H1 (cell line): ENCODE measurements at regions not wholly inside any gene's neighbourhood (a gene's known extent, or its start where the extent isn't known, plus 50 kb on each side); places are given as distances from the start of the nearest gene placed in this dataset.

ENCODE experiments used
- CTCF ChIA-PET: fragments of 300-600 bp; sonication (Branson Sonifier 250); formaldehyde crosslinking; loops from one replicate; lab custom pipeline; 2021; ENCODE audit not compliant: partially characterized antibody; lab: Charles Lee
- POLR2A ChIA-PET: fragments of 300-600 bp; sonication (Branson Sonifier 250); formaldehyde crosslinking; loops from one replicate; lab custom pipeline; 2021; ENCODE audit warnings: inconsistent platforms; ENCODE audit not compliant: partially characterized antibody; lab: Charles Lee
- DNase-seq, 2 experiments: peaks; one replicate each; pipeline versions ENCODE4 v3.0.0 to v3.0.0-alpha.2; 2010 to 2022; ENCODE audit warnings: low spot score in 2 of 2, low read depth in 1 of 2, mixed read lengths in 1 of 2
- FAIRE-seq: peaks from 2 replicates; lab custom pipeline; 2011; peaks lifted over from hg19 to GRCh38; lab: Jason Lieb, UNC
- H2AFZ ChIP-seq: 2 replicates; pipeline ENCODE4 v1.8.1; 2012; ENCODE audit warnings: low read length, inconsistent platforms
- H2AK5ac ChIP-seq: 2 replicates; pipeline ENCODE4 v1.6.1; 2013; ENCODE audit warnings: low read depth, low read length
- H2BK120ac ChIP-seq: replicated peaks from 2 replicates; pipeline ENCODE3; 2013; ENCODE audit warnings: low read depth, low read length, inconsistent platforms
- H2BK12ac ChIP-seq: 2 replicates; pipeline ENCODE4 v1.6.1; 2013; ENCODE audit warnings: low read depth, low read length
- H2BK15ac ChIP-seq: 2 replicates; pipeline ENCODE4 v1.6.1; 2013; ENCODE audit warnings: low read length
- H2BK20ac ChIP-seq: 2 replicates; pipeline ENCODE4 v1.6.1; 2013; ENCODE audit warnings: low read length
- H2BK5ac ChIP-seq: 2 replicates; pipeline ENCODE4 v1.6.1; 2013; ENCODE audit warnings: low read depth, low read length
- H3K14ac ChIP-seq: 2 replicates; pipeline ENCODE4 v1.6.1; 2013; ENCODE audit warnings: inconsistent platforms; ENCODE audit not compliant: insufficient read length
- H3K18ac ChIP-seq: 2 replicates; pipeline ENCODE4 v1.6.1; 2013; ENCODE audit warnings: low read length; ENCODE audit errors: extremely low read depth
- H3K23ac ChIP-seq: 2 replicates; pipeline ENCODE4 v1.6.1; 2013; ENCODE audit warnings: inconsistent platforms; ENCODE audit not compliant: insufficient read length
- H3K23me2 ChIP-seq: 2 replicates; pipeline ENCODE4 v1.6.1; 2013; ENCODE audit warnings: low read depth, low read length
- H3K27ac ChIP-seq: 2 replicates; pipeline ENCODE4 v1.6.1; 2011; ENCODE audit warnings: low read depth, low read length, inconsistent platforms
- H3K27me3 ChIP-seq, 4 experiments: replicated peaks in 1 of 4; 1 replicate in 1 of 4; 2 replicates in 3 of 4; pipeline versions ENCODE4 v1.6.1 to v1.8.1; 2011 to 2013; ENCODE audit warnings: low read length in 3 of 4, mild to moderate bottlenecking in 3 of 4, inconsistent platforms in 2 of 4, mixed read lengths in 2 of 4, moderate library complexity in 1 of 4; ENCODE audit not compliant: control insufficient read depth in 3 of 4, insufficient read depth in 3 of 4; ENCODE audit errors: extremely low read depth in 1 of 4
- H3K36me3 ChIP-seq, 4 experiments: 2 replicates each; pipeline versions ENCODE4 v1.6.1 to v1.8.1; 2011 to 2013; ENCODE audit warnings: mild to moderate bottlenecking in 4 of 4, low read length in 3 of 4, moderate library complexity in 2 of 4, control low read depth in 1 of 4, inconsistent platforms in 1 of 4; ENCODE audit not compliant: insufficient read depth in 4 of 4, control insufficient read depth in 2 of 4
- H3K4ac ChIP-seq: replicated peaks from 2 replicates; pipeline ENCODE3; 2013; ENCODE audit warnings: low read length, low read depth, mixed read lengths, inconsistent platforms; ENCODE audit not compliant: insufficient read length
- H3K4me1 ChIP-seq, 4 experiments: replicated peaks in 1 of 4; 1 replicate in 1 of 4; 2 replicates in 3 of 4; pipeline versions ENCODE4 v1.6.1 to v1.8.1; 2011 to 2013; ENCODE audit warnings: low read length in 3 of 4, inconsistent platforms in 2 of 4, mixed read lengths in 1 of 4; ENCODE audit not compliant: insufficient read depth in 4 of 4, control insufficient read depth in 3 of 4
- H3K4me2 ChIP-seq, 2 experiments: 2 replicates each; pipeline versions ENCODE4 v1.6.1 to v1.8.1; 2011 to 2013; ENCODE audit warnings: low read depth in 2 of 2, low read length in 2 of 2, control low read depth in 1 of 2, inconsistent platforms in 1 of 2, mild to moderate bottlenecking in 1 of 2; ENCODE audit not compliant: insufficient read depth in 1 of 2
- H3K4me3 ChIP-seq, 4 experiments: fragments of 200-600, 300-600 bp in 1 of 4; sonication (generic), shearing (Covaris generic), sonication (Bioruptor Twin) in 1 of 4; 2 replicates each; pipeline versions ENCODE4 v1.5.1 to v1.8.1; 2011 to 2016; ENCODE audit warnings: low read length in 4 of 4, low read depth in 3 of 4, control low read depth in 2 of 4, inconsistent platforms in 2 of 4, mild to moderate bottlenecking in 2 of 4, mixed read lengths in 1 of 4, moderate library complexity in 1 of 4; ENCODE audit not compliant: insufficient read depth in 2 of 4; ENCODE audit errors: extremely low read depth in 1 of 4
- H3K56ac ChIP-seq: replicated peaks from 2 replicates; pipeline ENCODE3; 2013; ENCODE audit warnings: low read depth, mild to moderate bottlenecking, mixed read lengths, low read length, inconsistent platforms; ENCODE audit not compliant: insufficient read length
- H3K79me1 ChIP-seq: 2 replicates; pipeline ENCODE4 v1.6.1; 2013; ENCODE audit warnings: low read depth, low read length, control low read depth
- H3K79me2 ChIP-seq, 2 experiments: 2 replicates each; pipeline versions ENCODE4 v1.6.1 to v1.8.1; 2012 to 2013; ENCODE audit warnings: low read length in 2 of 2, mild to moderate bottlenecking in 2 of 2, inconsistent platforms in 1 of 2; ENCODE audit not compliant: insufficient read depth in 2 of 2, control insufficient read depth in 1 of 2
- H3K9ac ChIP-seq, 4 experiments: replicated peaks in 1 of 4; 1 replicate in 1 of 4; 2 replicates in 3 of 4; pipeline versions ENCODE4 v1.6.1 to v1.8.1; 2011 to 2013; ENCODE audit warnings: low read depth in 3 of 4, low read length in 3 of 4, control low read depth in 2 of 4, mild to moderate bottlenecking in 2 of 4, moderate library complexity in 2 of 4, inconsistent platforms in 1 of 4; ENCODE audit errors: extremely low read depth in 1 of 4
- H3K9me3 ChIP-seq, 2 experiments: 2 replicates each; pipeline versions ENCODE4 v1.6.1 to v1.8.1; 2012 to 2013; ENCODE audit warnings: mild to moderate bottlenecking in 2 of 2, moderate library complexity in 2 of 2, control low read depth in 1 of 2, inconsistent platforms in 1 of 2, low read depth in 1 of 2, low read length in 1 of 2, mixed read lengths in 1 of 2; ENCODE audit not compliant: insufficient read depth in 2 of 2
- H4K20me1 ChIP-seq, 2 experiments: replicated peaks in 1 of 2; 2 replicates each; pipeline versions ENCODE3 to v1.8.1; 2011 to 2013; ENCODE audit warnings: inconsistent platforms in 2 of 2, low read length in 2 of 2, mild to moderate bottlenecking in 1 of 2; ENCODE audit not compliant: insufficient read depth in 2 of 2, control insufficient read depth in 1 of 2
- H4K5ac ChIP-seq: 2 replicates; pipeline ENCODE4 v1.6.1; 2013; ENCODE audit warnings: low read length, low read depth, mixed read lengths, inconsistent platforms; ENCODE audit not compliant: insufficient read length
- H4K8ac ChIP-seq: 2 replicates; pipeline ENCODE4 v1.8.0; 2013; ENCODE audit warnings: mild to moderate bottlenecking, moderate library complexity, low read length, inconsistent platforms; ENCODE audit not compliant: insufficient read depth; ENCODE audit errors: extremely low read depth
- H4K91ac ChIP-seq: replicated peaks from 2 replicates; pipeline ENCODE3; 2013; ENCODE audit warnings: low read length, mixed read lengths, inconsistent platforms; ENCODE audit not compliant: insufficient read length
- ASH2L ChIP-seq: fragments of 200-600, 300-600 bp; sonication (generic); IDR thresholded peaks from one replicate; pipeline ENCODE4 v1.7.1; 2017; ENCODE audit warnings: low read length
- BRCA1 ChIP-seq: IDR thresholded peaks from 2 replicates; pipeline ENCODE4 v1.6.1; 2012; ENCODE audit warnings: low read depth, low read length, improper control_type of control experiment
- E2F6 ChIP-seq: IDR thresholded peaks from 2 replicates; pipeline ENCODE4 v1.6.1; 2012; ENCODE audit warnings: inconsistent platforms
- GTF2F1 ChIP-seq: IDR thresholded peaks from 2 replicates; pipeline ENCODE4 v1.6.1; 2012; ENCODE audit warnings: low read depth, low read length, improper control_type of control experiment, borderline replicate concordance
- SP1 ChIP-seq: IDR thresholded peaks from 2 replicates; pipeline ENCODE4 v1.6.1; 2011; ENCODE audit warnings: low read depth, low read length
- TAF1 ChIP-seq: IDR thresholded peaks from 2 replicates; pipeline ENCODE4 v1.6.1; 2011; ENCODE audit warnings: mild to moderate bottlenecking, low read depth, low read length
- TAF7 ChIP-seq: optimal IDR thresholded peaks from 2 replicates; pipeline ENCODE3; 2011; ENCODE audit warnings: low read depth, mild to moderate bottlenecking, inconsistent platforms, low read length, moderate library complexity, borderline replicate concordance
- WGBS, 2 experiments: shearing (Covaris generic) in 1 of 2; methylation state at CpG; one replicate each; pipeline versions ENCODE4 v1.1.6 to v1.1.7; 2013 to 2015; ENCODE audit warnings: low lambda C conversion rate in 2 of 2, mixed read lengths in 2 of 2, inconsistent platforms in 1 of 2, low coverage in 1 of 2, missing lambda C conversion rate in 1 of 2; ENCODE audit not compliant: insufficient replicate concordance in 2 of 2, insufficient coverage in 1 of 2, insufficient read length in 1 of 2; ENCODE audit errors: extremely low coverage in 1 of 2, missing lambda C conversion rate in 1 of 2; 5-methylcytosine and 5-hydroxymethylcytosine counted together

DNA sequence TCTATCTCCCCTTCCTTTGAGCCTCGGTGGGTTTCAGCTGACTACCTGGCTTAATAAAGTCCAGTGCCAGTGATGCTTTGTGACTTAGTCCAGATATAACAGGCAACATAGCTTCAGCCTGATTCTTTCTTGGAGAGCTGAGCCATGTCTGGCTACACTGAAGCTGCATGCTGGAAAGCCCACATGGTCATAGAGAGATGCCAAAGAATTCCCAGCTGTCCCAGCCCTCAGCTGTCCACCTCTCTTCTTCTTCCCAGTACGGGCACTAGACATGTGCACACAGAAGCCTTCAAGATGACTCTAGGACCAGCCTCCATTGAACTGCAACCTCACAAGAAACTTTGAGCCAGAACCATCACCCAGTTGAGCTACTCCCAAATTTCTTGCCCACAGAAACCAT, 154.1 kb upstream of the MYLIP start:
- POLR2A ChIA-PET = no interaction called here
- CTCF ChIA-PET = interaction anchor here (0.7 to 1.0 kb wide), 2 partner anchors 81 to 283 kb away, joined by 3 read pairs; no protein-coding TSS in a partner anchor
- no peak overlapping the region for H3K4me3 ChIP-seq
- DNase-seq (no peak), FAIRE-seq (no peak)
- H3K18ac ChIP-seq = no peak overlapping the region
- no peak overlapping the region; the same call in 1 of the 2 replicates for H2BK12ac ChIP-seq
- H4K8ac ChIP-seq = no peak overlapping the region
- no peak overlapping the region for H3K27ac ChIP-seq
- peaks cover 4 to 6% of the 10 kb centered on the region in 2 experiments; a peak in 2 of 4 replicates for H3K9me3 ChIP-seq
- H3K23ac ChIP-seq = no peak overlapping the region
- no peak overlapping the region for H2AFZ ChIP-seq
- no peak overlapping the region for H2BK120ac ChIP-seq
- peaks cover 0 to 4% (median 0%) of the 10 kb centered on the region in 4 experiments; a peak in 2 of 8 replicates for H3K36me3 ChIP-seq
- no peak overlapping the region for H4K91ac ChIP-seq
- no peak overlapping the region for H2BK5ac ChIP-seq
- H3K79me2 ChIP-seq = no peaks in the 10 kb centered on the region
- no peak overlapping the region for H2BK20ac ChIP-seq
- no peaks in the 10 kb centered on the region for H4K20me1 ChIP-seq
- H3K4me1 ChIP-seq = no peaks in the 10 kb centered on the region
- H3K9ac ChIP-seq = no peak overlapping the region
- no peaks in the 10 kb centered on the region for H3K79me1 ChIP-seq
- H3K23me2 ChIP-seq = no peaks in the 10 kb centered on the region
- H2AK5ac ChIP-seq = no peak overlapping the region
- no peak overlapping the region for H4K5ac ChIP-seq
- 89% methylated on average over 2 of the region's 2 CpGs; no CpG with 5 or more reads in 1 of the 2 experiments for WGBS, 2 experiments
- no peak overlapping the region for H3K4ac ChIP-seq
- no peak overlapping the region for H2BK15ac ChIP-seq
- no peak overlapping the region for H3K14ac ChIP-seq
- TF ChIP-seq GTF2F1 (no peak), E2F6 (no peak), TAF7 (no peak), TAF1 (no peak), SP1 (no peak), ASH2L (no peak), BRCA1 (no peak)
- H3K4me2 ChIP-seq = no peak overlapping the region
- H3K56ac ChIP-seq = no peak overlapping the region
- no peaks in the 10 kb centered on the region for H3K27me3 ChIP-seq
